PC-3 (cell line): ENCODE measurements at regions not wholly inside any gene's neighbourhood (a gene's known extent, or its start where the extent isn't known, plus 50 kb on each side); places are given as distances from the start of the nearest gene placed in this dataset.
"Not testable (repeated sequence)": the region's sequence is repeated elsewhere in the genome, so short reads cannot be mapped to it uniquely, and the experiment has no call there.

Experiments
- ATAC-seq: fragments of 200-7000 bp; cut with Tn5 transposase; 2 replicates; pipeline ENCODE4 v1.9.1; 2020; ENCODE audit warnings: mild to moderate bottlenecking, moderate library complexity
- BruUV-seq: library from RNA; stranded (reverse); fragments of 400-500 nt; replicated peaks from 2 replicates; lab custom pipeline; 2021; lab: Mats Ljungman, UMichigan
- CTCF ChIA-PET: fragments of 300-600 bp; sonication (Branson Sonifier 250); formaldehyde crosslinking; loops from one replicate; lab custom pipeline; 2022; ENCODE audit warnings: antibody characterized with exemption; lab: Charles Lee
- POLR2A ChIA-PET: fragments of 300-600 bp; sonication (Branson Sonifier 250); formaldehyde crosslinking; loops from one replicate; lab custom pipeline; 2022; ENCODE audit warnings: antibody characterized with exemption; ENCODE audit not compliant: unreplicated experiment; lab: Charles Lee
- DNase-seq: peaks from one replicate; pipeline ENCODE4 v3.0.0-alpha.2; 2015
- H2AFZ ChIP-seq: fragments of 300-600 bp; sonication (generic); 2 replicates; pipeline ENCODE4 v1.6.0; 2016; ENCODE audit warnings: antibody characterized with exemption, low read length
- H3F3A ChIP-seq: fragments of 300-600 bp; sonication (generic); one replicate; pipeline ENCODE4 v1.6.0; 2017; ENCODE audit warnings: antibody characterized with exemption, low read length, control low read depth, mild to moderate bottlenecking; ENCODE audit not compliant: unreplicated experiment
- H3K27ac ChIP-seq: fragments of 300-600 bp; sonication (generic); 2 replicates; pipeline ENCODE4 v1.5.1; 2016; ENCODE audit warnings: mild to moderate bottlenecking, low read length
- H3K27me3 ChIP-seq: fragments of 300-600 bp; sonication (generic); 2 replicates; pipeline ENCODE4 v1.6.1; 2016; ENCODE audit warnings: low read length, mixed read lengths
- H3K36me3 ChIP-seq: fragments of 300-600 bp; sonication (generic); 2 replicates; pipeline ENCODE4 v1.6.1; 2016; ENCODE audit warnings: low read depth, mixed run types, low read length, mixed read lengths
- H3K4me1 ChIP-seq: fragments of 300-600 bp; sonication (generic); 2 replicates; pipeline ENCODE4 v1.5.1; 2016; ENCODE audit warnings: low read length; ENCODE audit not compliant: insufficient read depth
- H3K4me2 ChIP-seq: fragments of 300-600 bp; sonication (generic); 2 replicates; pipeline ENCODE4 v1.6.0; 2016; ENCODE audit warnings: low read length
- H3K4me3 ChIP-seq: fragments of 300-600 bp; sonication (generic); 2 replicates; pipeline ENCODE4 v1.5.1; 2016; ENCODE audit warnings: mild to moderate bottlenecking, low read length, mixed read lengths
- H3K79me2 ChIP-seq: fragments of 300-600 bp; sonication (generic); 2 replicates; pipeline ENCODE4 v1.6.1; 2017; ENCODE audit warnings: low read length, mixed read lengths
- H3K9ac ChIP-seq: fragments of 300-600 bp; sonication (generic); 2 replicates; pipeline ENCODE4 v1.6.0; 2016; ENCODE audit warnings: mild to moderate bottlenecking, low read length
- H3K9me2 ChIP-seq: fragments of 300-600 bp; sonication (generic); replicated peaks from 2 replicates; pipeline ENCODE4 v1.6.1; 2016; ENCODE audit warnings: mixed run types, low read length, mixed read lengths
- H3K9me3 ChIP-seq: fragments of 300-600 bp; sonication (generic); 2 replicates; pipeline ENCODE4 v1.6.1; 2016; ENCODE audit warnings: low read length, mixed read lengths
- H4K20me1 ChIP-seq: fragments of 300-600 bp; sonication (generic); 2 replicates; pipeline ENCODE4 v1.6.1; 2016; ENCODE audit warnings: low read length, mixed read lengths
- EZH2 ChIP-seq: fragments of 300-600 bp; sonication (generic); IDR thresholded peaks from one replicate; pipeline ENCODE4 v1.6.1; 2017; ENCODE audit warnings: antibody characterized with exemption, mild to moderate bottlenecking, low read length; ENCODE audit not compliant: unreplicated experiment
- EZH2phosphoT487 ChIP-seq: fragments of 300-600 bp; sonication (generic); IDR thresholded peaks from 2 replicates; pipeline ENCODE4 v1.6.1; 2018; ENCODE audit warnings: mild to moderate bottlenecking, antibody characterized with exemption, low read length, borderline replicate concordance
- intact Hi-C: fragments of 100-400 bp; cut with micrococcal nuclease; formaldehyde crosslinking; loops from 2 replicates; pipeline ENCODE4 v1.9.0; 2023
- TF ChIP-seq, protein P1 (sequence below): fragments of 300-600 bp; sonication (generic); conservative IDR thresholded peaks from 2 replicates; pipeline ENCODE4 v1.5.1; 2017; ENCODE audit warnings: antibody characterized with exemption, low read depth, mild to moderate bottlenecking, low read length

DNA sequence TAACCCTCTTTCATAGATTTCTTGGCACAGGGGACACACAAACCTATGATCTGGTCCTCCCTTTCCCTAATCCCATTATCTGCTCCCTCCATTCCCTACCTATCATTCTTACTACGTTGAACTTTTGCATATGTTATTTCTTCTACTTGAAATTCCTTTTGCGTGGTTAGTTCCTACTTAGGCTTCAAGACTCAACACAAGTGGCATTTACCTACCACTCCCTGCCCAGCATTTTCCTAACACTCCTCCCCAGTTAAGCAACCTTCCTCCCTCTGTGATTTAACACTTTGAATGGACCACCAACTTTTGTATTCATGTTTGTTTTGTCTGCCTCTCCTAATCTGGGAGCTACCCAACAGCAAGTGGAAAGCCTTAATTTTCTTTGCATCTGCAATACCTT is 1113.7 kb downstream of the STIM2 start:
- Histone ChIP-seq H3K9me2 (no peaks in the 10 kb centered on the region), H3K4me3 (no peak overlapping the region), H3K9me3 (no peaks in the 10 kb centered on the region), H3K36me3 (no peaks in the 10 kb centered on the region), H3K9ac (no peak overlapping the region), H4K20me1 (no peaks in the 10 kb centered on the region), H3K4me2 (no peak overlapping the region), H2AFZ (no peak overlapping the region), H3K79me2 (no peaks in the 10 kb centered on the region), H3K27me3 (no peaks in the 10 kb centered on the region), H3K4me1 (no peaks in the 10 kb centered on the region; the same call in 1 of the 2 replicates), H3K27ac (no peak overlapping the region), H3F3A (no peaks in the 10 kb centered on the region)
- ATAC-seq, result no peak
- DNase-seq, result no peak
- POLR2A ChIA-PET, result no interaction called here
- CTCF ChIA-PET, result no interaction called here
- intact Hi-C loops, result no loop called here
- BruUV-seq, result no TSS peak
- TF ChIP-seq, protein P1, sequence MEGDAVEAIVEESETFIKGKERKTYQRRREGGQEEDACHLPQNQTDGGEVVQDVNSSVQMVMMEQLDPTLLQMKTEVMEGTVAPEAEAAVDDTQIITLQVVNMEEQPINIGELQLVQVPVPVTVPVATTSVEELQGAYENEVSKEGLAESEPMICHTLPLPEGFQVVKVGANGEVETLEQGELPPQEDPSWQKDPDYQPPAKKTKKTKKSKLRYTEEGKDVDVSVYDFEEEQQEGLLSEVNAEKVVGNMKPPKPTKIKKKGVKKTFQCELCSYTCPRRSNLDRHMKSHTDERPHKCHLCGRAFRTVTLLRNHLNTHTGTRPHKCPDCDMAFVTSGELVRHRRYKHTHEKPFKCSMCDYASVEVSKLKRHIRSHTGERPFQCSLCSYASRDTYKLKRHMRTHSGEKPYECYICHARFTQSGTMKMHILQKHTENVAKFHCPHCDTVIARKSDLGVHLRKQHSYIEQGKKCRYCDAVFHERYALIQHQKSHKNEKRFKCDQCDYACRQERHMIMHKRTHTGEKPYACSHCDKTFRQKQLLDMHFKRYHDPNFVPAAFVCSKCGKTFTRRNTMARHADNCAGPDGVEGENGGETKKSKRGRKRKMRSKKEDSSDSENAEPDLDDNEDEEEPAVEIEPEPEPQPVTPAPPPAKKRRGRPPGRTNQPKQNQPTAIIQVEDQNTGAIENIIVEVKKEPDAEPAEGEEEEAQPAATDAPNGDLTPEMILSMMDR, result no peak
- no peak for TF ChIP-seq EZH2
- no peak for TF ChIP-seq EZH2phosphoT487

DNA sequence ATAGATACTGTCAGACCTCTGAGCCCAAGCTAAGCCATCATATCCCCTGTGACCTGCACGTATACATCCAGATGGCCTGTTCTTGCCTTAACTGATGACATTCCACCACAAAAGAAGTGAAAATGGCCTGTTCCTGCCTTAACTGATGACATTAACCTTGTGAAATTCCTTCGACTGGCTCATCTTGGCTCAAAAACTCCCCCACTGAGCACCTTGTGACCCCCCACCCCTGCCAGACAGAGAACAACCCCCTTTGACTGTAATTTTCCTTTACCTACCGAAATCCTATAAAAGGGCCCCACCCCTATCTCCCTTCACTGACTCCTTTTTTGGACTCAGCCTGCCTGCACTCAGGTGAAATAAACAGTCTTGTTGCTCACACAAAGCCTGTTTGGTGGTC is 1114.2 kb downstream of the STIM2 start:
- H2AFZ ChIP-seq, ATAC-seq, H3K9me3 ChIP-seq, H3K4me2 ChIP-seq, CTCF ChIA-PET, DNase-seq, H3K36me3 ChIP-seq, H3K9ac ChIP-seq, H3K4me3 ChIP-seq, intact Hi-C loops, H3K9me2 ChIP-seq, H3K79me2 ChIP-seq, H3F3A ChIP-seq, POLR2A ChIA-PET, BruUV-seq, H3K27me3 ChIP-seq, H3K4me1 ChIP-seq, H3K27ac ChIP-seq, H4K20me1 ChIP-seq: not testable (repeated sequence)

DNA sequence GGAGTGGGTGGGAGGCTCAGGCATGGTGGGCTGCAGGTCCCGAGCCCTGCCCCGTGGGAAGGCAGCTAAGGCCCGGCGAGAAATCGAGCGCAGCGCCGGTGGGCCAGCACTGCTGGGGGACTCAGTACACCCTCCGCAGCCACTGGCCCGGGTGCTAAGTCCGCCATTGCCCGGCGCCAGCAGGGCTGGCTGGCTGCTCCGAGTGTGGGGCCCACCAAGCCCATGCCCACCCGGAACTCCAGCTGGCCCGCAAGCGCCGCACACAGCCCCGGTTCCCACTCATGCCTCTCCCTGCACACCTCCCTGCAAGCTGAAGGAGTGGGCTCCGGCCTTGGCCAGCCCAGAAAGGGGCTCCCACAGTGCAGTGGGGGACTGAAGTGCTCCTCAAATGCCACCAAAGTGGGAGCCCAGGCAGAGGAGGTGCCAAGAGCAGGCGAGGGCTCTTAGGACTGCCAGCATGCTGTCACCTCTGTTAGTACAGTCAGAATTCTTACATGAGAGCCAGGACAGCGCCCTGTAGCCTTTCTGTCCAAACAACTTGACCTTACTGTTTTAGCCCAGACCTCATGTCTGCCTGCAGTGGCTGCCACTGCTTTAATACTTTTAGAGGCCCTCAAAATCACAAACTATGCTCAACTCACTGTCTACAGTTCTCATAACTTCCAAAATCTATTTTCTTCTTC is 1117.9 kb downstream of the STIM2 start:
- H3K27me3 ChIP-seq, intact Hi-C loops, H3K4me1 ChIP-seq, BruUV-seq, CTCF ChIA-PET, H2AFZ ChIP-seq, H4K20me1 ChIP-seq, DNase-seq, H3K27ac ChIP-seq, ATAC-seq, H3K4me3 ChIP-seq, H3F3A ChIP-seq, H3K79me2 ChIP-seq, H3K9me2 ChIP-seq, H3K9me3 ChIP-seq, H3K36me3 ChIP-seq, H3K9ac ChIP-seq, POLR2A ChIA-PET, H3K4me2 ChIP-seq: not testable (repeated sequence)

- no peaks in the 10 kb centered on the region for H3K79me2 ChIP-seq
- H3K27ac ChIP-seq, result no peak overlapping the region
- no peaks in the 10 kb centered on the region for H3K9me2 ChIP-seq
- intact Hi-C loops, result no loop called here
- no peak overlapping the region for H3K4me3 ChIP-seq
- no peaks in the 10 kb centered on the region for H3F3A ChIP-seq
- no TSS peak for BruUV-seq
- no peaks in the 10 kb centered on the region for H3K4me1 ChIP-seq
- H3K27me3 ChIP-seq, result no peaks in the 10 kb centered on the region
- no peaks in the 10 kb centered on the region for H4K20me1 ChIP-seq
- no peak overlapping the region for H2AFZ ChIP-seq
- no peaks in the 10 kb centered on the region for H3K9me3 ChIP-seq
- H3K4me2 ChIP-seq, result no peak overlapping the region
- no peak for TF ChIP-seq EZH2
- TF ChIP-seq, protein P1, result no peak
- no peak for TF ChIP-seq EZH2phosphoT487
- H3K9ac ChIP-seq, result no peak overlapping the region
- ChIA-PET CTCF (no interaction called here), POLR2A (no interaction called here)
- DNase-seq (no peak), ATAC-seq (no peak)
- no peaks in the 10 kb centered on the region for H3K36me3 ChIP-seq
Observed at GRCh38 chr4:27985522-27985921, 1124.9 kb downstream of the STIM2 start.
